ENCODE measurements at regions not wholly inside any gene's neighbourhood (a gene's known extent, or its start where the extent isn't known, plus 50 kb on each side); places are given as distances from the start of the nearest gene placed in this dataset.

GRCh38 chr5:153086486-153086885, 404.0 kb upstream of the GRIA1 start:
- TF ChIP-seq CTCF (IDR thresholded peaks at IDR 0.05) = no peak
- no peak for TF ChIP-seq EZH2 (IDR thresholded peaks at IDR 0.05; ENCODE audit: borderline replicate concordance, insufficient read depth, low read depth, low read length, poor library complexity, severe bottlenecking)
